Stimulated activated CD4-positive, alpha-beta T cell treated with anti-CD3 and anti-CD28 coated beads, TNF-alpha, amount 100 ng/mL, for 48 hours (primary cell): ENCODE measurements at regions not wholly inside any gene's neighbourhood (a gene's known extent, or its start where the extent isn't known, plus 50 kb on each side); places are given as distances from the start of the nearest gene placed in this dataset.
"Not testable (repeated sequence)": the region's sequence is repeated elsewhere in the genome, so short reads cannot be mapped to it uniquely, and the experiment has no call there.

Experiments
- DNase-seq, 3 donors: peaks; one replicate each; pipeline ENCODE4 v3.0.0-alpha.2; 2020; ENCODE audit warnings: low read depth in 3 of 3

- DNase-seq: no peak
These were observed 380.2 kb downstream of the CDH10 start for GRCh38 chr5:24264547-24264946.

- DNase-seq: no peak
These were observed 379.5 kb downstream of the CDH10 start for GRCh38 chr5:24265306-24265705.

GRCh38 chr5:24268482-24269056, 376.2 kb downstream of the CDH10 start:
- DNase-seq: no peak

GRCh38 chr5:24271702-24272118, 373.1 kb downstream of the CDH10 start:
- DNase-seq: not testable (repeated sequence)

GRCh38 chr5:24272741-24273140, 372.0 kb downstream of the CDH10 start:
- DNase-seq: no peak

GRCh38 chr5:24280215-24280614, 364.6 kb downstream of the CDH10 start:
- no peak for DNase-seq

GRCh38 chr5:24281818-24282217, 363.0 kb downstream of the CDH10 start:
- DNase-seq: no peak

GRCh38 chr5:24289582-24290335, 355.0 kb downstream of the CDH10 start:
- DNase-seq: no peak

- DNase-seq: no peak
These were observed 354.2 kb downstream of the CDH10 start for GRCh38 chr5:24290536-24290935.

GRCh38 chr5:24291916-24292315, 352.9 kb downstream of the CDH10 start:
- DNase-seq: no peak

GRCh38 chr5:24294333-24294732, 350.4 kb downstream of the CDH10 start:
- DNase-seq: no peak

GRCh38 chr5:24314106-24314505, 330.7 kb downstream of the CDH10 start:
- no peak for DNase-seq

GRCh38 chr5:24320643-24321042, 324.1 kb downstream of the CDH10 start:
- no peak for DNase-seq

GRCh38 chr5:24325306-24325832, 319.4 kb downstream of the CDH10 start:
- DNase-seq: no peak

GRCh38 chr5:24331531-24331930, 313.2 kb downstream of the CDH10 start:
- DNase-seq: no peak

- DNase-seq: no peak
These were observed 297.6 kb downstream of the CDH10 start for GRCh38 chr5:24347158-24347557.

GRCh38 chr5:24351285-24351684, 293.5 kb downstream of the CDH10 start:
- DNase-seq: no peak

- DNase-seq: no peak
These were observed 291.8 kb downstream of the CDH10 start for GRCh38 chr5:24353016-24353415.

- DNase-seq: no peak
These were observed 291.2 kb downstream of the CDH10 start for GRCh38 chr5:24353611-24354010.

GRCh38 chr5:24363789-24364481, 280.8 kb downstream of the CDH10 start:
- DNase-seq: no peak

GRCh38 chr5:24364711-24365110, 280.1 kb downstream of the CDH10 start:
- DNase-seq: no peak

GRCh38 chr5:24365406-24365805, 279.4 kb downstream of the CDH10 start:
- DNase-seq: no peak

GRCh38 chr5:24367216-24367615, 277.6 kb downstream of the CDH10 start:
- no peak for DNase-seq
